H1 (cell line): ENCODE measurements at regions not wholly inside any gene's neighbourhood (a gene's known extent, or its start where the extent isn't known, plus 50 kb on each side); places are given as distances from the start of the nearest gene placed in this dataset.

Source experiments
- CTCF ChIP-seq, 3 experiments: IDR thresholded peaks; 1 replicate in 2 of 3; 2 replicates in 1 of 3; pipeline versions ENCODE4 v1.5.1 to v1.6.1; 2011; ENCODE audit warnings: low read length in 3 of 3, mild to moderate bottlenecking in 3 of 3, inconsistent platforms in 2 of 3, low read depth in 1 of 3, moderate library complexity in 1 of 3; ENCODE audit not compliant: insufficient read depth in 1 of 3; ENCODE audit errors: control extremely low read depth in 1 of 3
- NANOG ChIP-seq: IDR thresholded peaks from 2 replicates; pipeline ENCODE4 v1.6.1; 2011; ENCODE audit warnings: low read length, low read depth, mild to moderate bottlenecking, inconsistent platforms; ENCODE audit not compliant: insufficient read depth, poor library complexity, severe bottlenecking

GRCh38 chr1:219726480-219727272, 113.8 kb upstream of the ZC3H11B start:
- TF ChIP-seq CTCF (IDR thresholded peaks at IDR 0.05; ENCODE audit: control extremely low read depth in 1 of 3, insufficient read depth in 1 of 3, low read depth in 1 of 3, low read length in 3 of 3) (no peak), NANOG (no peak)
